NB4 (cell line): ENCODE measurements at regions not wholly inside any gene's neighbourhood (a gene's known extent, or its start where the extent isn't known, plus 50 kb on each side); places are given as distances from the start of the nearest gene placed in this dataset.

ENCODE experiments used
- MYC ChIP-seq: IDR thresholded peaks from 2 replicates; pipeline ENCODE4 v1.6.1; 2011; ENCODE audit warnings: low read depth, low read length
- POLR2A ChIP-seq: IDR thresholded peaks from 2 replicates; pipeline ENCODE4 v1.6.1; 2011; ENCODE audit warnings: mild to moderate bottlenecking; ENCODE audit not compliant: insufficient read length; ENCODE audit errors: extremely low read depth
- TF ChIP-seq, protein P1 (sequence below): IDR thresholded peaks from one replicate; pipeline ENCODE4 v1.5.1; 2012; ENCODE audit warnings: low read depth, low read length
- TF ChIP-seq, protein P2 (sequence below): IDR thresholded peaks from 2 replicates; pipeline ENCODE4 v1.6.1; 2011; ENCODE audit warnings: low read depth, low read length

- TF ChIP-seq, protein P1, sequence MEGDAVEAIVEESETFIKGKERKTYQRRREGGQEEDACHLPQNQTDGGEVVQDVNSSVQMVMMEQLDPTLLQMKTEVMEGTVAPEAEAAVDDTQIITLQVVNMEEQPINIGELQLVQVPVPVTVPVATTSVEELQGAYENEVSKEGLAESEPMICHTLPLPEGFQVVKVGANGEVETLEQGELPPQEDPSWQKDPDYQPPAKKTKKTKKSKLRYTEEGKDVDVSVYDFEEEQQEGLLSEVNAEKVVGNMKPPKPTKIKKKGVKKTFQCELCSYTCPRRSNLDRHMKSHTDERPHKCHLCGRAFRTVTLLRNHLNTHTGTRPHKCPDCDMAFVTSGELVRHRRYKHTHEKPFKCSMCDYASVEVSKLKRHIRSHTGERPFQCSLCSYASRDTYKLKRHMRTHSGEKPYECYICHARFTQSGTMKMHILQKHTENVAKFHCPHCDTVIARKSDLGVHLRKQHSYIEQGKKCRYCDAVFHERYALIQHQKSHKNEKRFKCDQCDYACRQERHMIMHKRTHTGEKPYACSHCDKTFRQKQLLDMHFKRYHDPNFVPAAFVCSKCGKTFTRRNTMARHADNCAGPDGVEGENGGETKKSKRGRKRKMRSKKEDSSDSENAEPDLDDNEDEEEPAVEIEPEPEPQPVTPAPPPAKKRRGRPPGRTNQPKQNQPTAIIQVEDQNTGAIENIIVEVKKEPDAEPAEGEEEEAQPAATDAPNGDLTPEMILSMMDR: no peak
- TF ChIP-seq, protein P2, sequence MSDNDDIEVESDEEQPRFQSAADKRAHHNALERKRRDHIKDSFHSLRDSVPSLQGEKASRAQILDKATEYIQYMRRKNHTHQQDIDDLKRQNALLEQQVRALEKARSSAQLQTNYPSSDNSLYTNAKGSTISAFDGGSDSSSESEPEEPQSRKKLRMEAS: no peak
- no peak for TF ChIP-seq POLR2A
- no peak for TF ChIP-seq MYC
These were observed 55.3 kb upstream of the LY86 start for GRCh38 chr6:6533176-6533575.
